Glutamatergic neuron (in vitro differentiated cells): ENCODE measurements at regions not wholly inside any gene's neighbourhood (a gene's known extent, or its start where the extent isn't known, plus 50 kb on each side); places are given as distances from the start of the nearest gene placed in this dataset.

Source experiments
- DNase-seq: peaks from one replicate; pipeline ENCODE4 v3.0.0; 2022
- H3K27ac Mint-ChIP-seq: one replicate; pipeline ENCODE4 v1.8.0; 2020; ENCODE audit warnings: mild to moderate bottlenecking, mixed read lengths, inconsistent platforms; ENCODE audit not compliant: unreplicated experiment
- H3K27me3 Mint-ChIP-seq: one replicate; pipeline ENCODE4 v1.8.0; 2020; ENCODE audit warnings: mild to moderate bottlenecking, moderate library complexity, mixed read lengths, inconsistent platforms; ENCODE audit not compliant: unreplicated experiment
- H3K36me3 Mint-ChIP-seq: one replicate; pipeline ENCODE4 v1.8.0; 2020; ENCODE audit warnings: mild to moderate bottlenecking, mixed read lengths, inconsistent platforms; ENCODE audit not compliant: unreplicated experiment
- H3K4me1 Mint-ChIP-seq: one replicate; pipeline ENCODE4 v1.8.0; 2020; ENCODE audit warnings: mild to moderate bottlenecking, low read depth, mixed read lengths, inconsistent platforms; ENCODE audit not compliant: unreplicated experiment
- H3K4me3 Mint-ChIP-seq: one replicate; pipeline ENCODE4 v1.8.0; 2020; ENCODE audit warnings: mild to moderate bottlenecking, mixed read lengths, inconsistent platforms; ENCODE audit not compliant: unreplicated experiment
- H3K9me3 Mint-ChIP-seq: one replicate; pipeline ENCODE4 v1.8.0; 2020; ENCODE audit warnings: mild to moderate bottlenecking, moderate library complexity, mixed read lengths, inconsistent platforms; ENCODE audit not compliant: unreplicated experiment
- CTCF ChIP-seq: fragments of 200-600 bp; sonication (generic); IDR thresholded peaks from one replicate; pipeline ENCODE4 v1.5.0; 2021; ENCODE audit not compliant: partially characterized antibody, unreplicated experiment

- Mint-ChIP-seq H3K27me3 (no peaks in the 10 kb centered on the region), H3K9me3 (peaks cover 6% of the 10 kb centered on the region), H3K36me3 (peaks cover 6% of the 10 kb centered on the region), H3K4me3 (no peak overlapping the region), H3K4me1 (no peaks in the 10 kb centered on the region), H3K27ac (no peak overlapping the region)
- TF ChIP-seq CTCF: no peak
- DNase-seq: no peak
Measured at GRCh38 chrX:40182615-40183014, 84.9 kb upstream of the BCOR start.

GRCh38 chrX:40182095-40182494 lies 84.3 kb upstream of the BCOR start:
- H3K27me3 Mint-ChIP-seq: no peaks in the 10 kb centered on the region
- H3K4me3 Mint-ChIP-seq: no peak overlapping the region
- peaks cover 2% of the 10 kb centered on the region for H3K4me1 Mint-ChIP-seq
- H3K27ac Mint-ChIP-seq: no peak overlapping the region
- H3K36me3 Mint-ChIP-seq: peaks cover 6% of the 10 kb centered on the region
- no peak for TF ChIP-seq CTCF
- peaks cover 6% of the 10 kb centered on the region for H3K9me3 Mint-ChIP-seq
- DNase-seq: no peak

- H3K36me3 Mint-ChIP-seq: no peaks in the 10 kb centered on the region
- peaks cover 5% of the 10 kb centered on the region for H3K4me1 Mint-ChIP-seq
- no peak overlapping the region for H3K27ac Mint-ChIP-seq
Measured at GRCh38 chrX:40179283-40179682, 81.5 kb upstream of the BCOR start.

GRCh38 chrX:40177942-40178715 lies 80.4 kb upstream of the BCOR start:
- Mint-ChIP-seq H3K36me3 (no peaks in the 10 kb centered on the region), H3K4me1 (peaks cover 8% of the 10 kb centered on the region), H3K4me3 (no peak overlapping the region), H3K9me3 (peaks cover 4% of the 10 kb centered on the region), H3K27me3 (peaks cover 1% of the 10 kb centered on the region), H3K27ac (no peak overlapping the region)
- DNase-seq: no peak
- TF ChIP-seq CTCF: no peak

More at GRCh38 chrX:40179283-40179682, 81.5 kb upstream of the BCOR start:
- peaks cover 1% of the 10 kb centered on the region for H3K27me3 Mint-ChIP-seq
- no peak overlapping the region for H3K4me3 Mint-ChIP-seq
- peaks cover 3% of the 10 kb centered on the region for H3K9me3 Mint-ChIP-seq
- no peak for DNase-seq
- TF ChIP-seq CTCF: no peak

GRCh38 chrX:40177489-40177888 lies 79.7 kb upstream of the BCOR start:
- H3K27me3 Mint-ChIP-seq: peaks cover 1% of the 10 kb centered on the region
- peaks cover 7% of the 10 kb centered on the region for H3K9me3 Mint-ChIP-seq
- H3K4me1 Mint-ChIP-seq: peaks cover 11% of the 10 kb centered on the region
- H3K27ac Mint-ChIP-seq: peak overlapping the region; percentile 39
- H3K36me3 Mint-ChIP-seq: no peaks in the 10 kb centered on the region
- no peak for DNase-seq
- peak overlapping the region; percentile 74 for H3K4me3 Mint-ChIP-seq
- TF ChIP-seq CTCF: no peak
